Embryonic facial prominence (tissue), 1 donor: ENCODE measurements at regions not wholly inside any gene's neighbourhood (a gene's known extent, or its start where the extent isn't known, plus 50 kb on each side); places are given as distances from the start of the nearest gene placed in this dataset.

Experiments used
- DNase-seq: peaks from one replicate; pipeline ENCODE4 v3.0.0-alpha.2; 2016; ENCODE audit errors: extremely low spot score

- DNase-seq = no peak
Measured at GRCh38 chr13:105377452-105377851, 1158.0 kb downstream of the EFNB2 start.

- no peak for DNase-seq
Measured at GRCh38 chr13:105370011-105370650, 1165.3 kb downstream of the EFNB2 start.

GRCh38 chr13:105368781-105369180, 1166.7 kb downstream of the EFNB2 start:
- DNase-seq = no peak

- no peak for DNase-seq
Measured at GRCh38 chr13:105365831-105366230, 1169.6 kb downstream of the EFNB2 start.

GRCh38 chr13:105365021-105365550, 1170.4 kb downstream of the EFNB2 start:
- DNase-seq = no peak

- no peak for DNase-seq
Measured at GRCh38 chr13:105364191-105364590, 1171.3 kb downstream of the EFNB2 start.

- peak; percentile 39 for DNase-seq
Measured at GRCh38 chr13:105363261-105364190, 1171.9 kb downstream of the EFNB2 start.

- no peak for DNase-seq
Measured at GRCh38 chr13:105353654-105354053, 1181.8 kb downstream of the EFNB2 start.

- DNase-seq = no peak
Measured at GRCh38 chr13:105349082-105349723, 1186.3 kb downstream of the EFNB2 start.

GRCh38 chr13:105346141-105346775, 1189.2 kb downstream of the EFNB2 start:
- no peak for DNase-seq

- DNase-seq = no peak
Measured at GRCh38 chr13:105345730-105346129, 1189.7 kb downstream of the EFNB2 start.

- DNase-seq = no peak
Measured at GRCh38 chr13:105345131-105345530, 1190.3 kb downstream of the EFNB2 start.

- DNase-seq = no peak
Measured at GRCh38 chr13:105343134-105343806, 1192.2 kb downstream of the EFNB2 start.

- DNase-seq = no peak
Measured at GRCh38 chr13:105342281-105342820, 1193.1 kb downstream of the EFNB2 start.

GRCh38 chr13:105341758-105342157, 1193.7 kb downstream of the EFNB2 start:
- DNase-seq = no peak

GRCh38 chr13:105341256-105341655, 1194.2 kb downstream of the EFNB2 start:
- no peak for DNase-seq

- DNase-seq = no peak
Measured at GRCh38 chr13:105340061-105340606, 1195.3 kb downstream of the EFNB2 start.

GRCh38 chr13:105338773-105339172, 1196.7 kb downstream of the EFNB2 start:
- DNase-seq = no peak

GRCh38 chr13:105338006-105338405, 1197.5 kb downstream of the EFNB2 start:
- no peak for DNase-seq

- DNase-seq = no peak
Measured at GRCh38 chr13:105336706-105337576, 1198.5 kb downstream of the EFNB2 start.
